GM23248 (cell line): ENCODE measurements at regions not wholly inside any gene's neighbourhood (a gene's known extent, or its start where the extent isn't known, plus 50 kb on each side); places are given as distances from the start of the nearest gene placed in this dataset.

Experiments used
- DNase-seq: peaks from one replicate; pipeline ENCODE4 v3.0.0-alpha.2; 2015
- H2AFZ ChIP-seq: fragments of 200-600 bp; sonication (generic); 2 replicates; pipeline ENCODE4 v1.6.1; 2016; ENCODE audit warnings: antibody characterized with exemption
- H3F3A ChIP-seq: fragments of 200-600 bp; sonication (generic); 2 replicates; pipeline ENCODE4 v1.6.1; 2016; ENCODE audit warnings: mild to moderate bottlenecking, antibody characterized with exemption, mixed run types; ENCODE audit not compliant: insufficient read depth
- H3K27ac ChIP-seq: fragments of 200-600 bp; sonication (generic); 2 replicates; pipeline ENCODE4 v1.5.1; 2016; ENCODE audit warnings: mild to moderate bottlenecking
- H3K27me3 ChIP-seq: fragments of 200-600 bp; sonication (generic); replicated peaks from 2 replicates; pipeline ENCODE4 v1.6.1; 2016; ENCODE audit warnings: mild to moderate bottlenecking; ENCODE audit not compliant: insufficient read depth
- H3K36me3 ChIP-seq: fragments of 200-600 bp; sonication (generic); 2 replicates; pipeline ENCODE4 v1.6.1; 2016; ENCODE audit warnings: low read depth, mild to moderate bottlenecking
- H3K4me1 ChIP-seq: fragments of 200-600 bp; sonication (generic); 2 replicates; pipeline ENCODE4 v1.6.1; 2016; ENCODE audit warnings: mild to moderate bottlenecking; ENCODE audit not compliant: insufficient read depth
- H3K4me2 ChIP-seq: fragments of 200-600 bp; sonication (generic); one replicate; pipeline ENCODE4 v1.6.1; 2016; ENCODE audit warnings: mild to moderate bottlenecking; ENCODE audit not compliant: unreplicated experiment
- H3K4me3 ChIP-seq: fragments of 200-600 bp; sonication (generic); 2 replicates; pipeline ENCODE4 v1.5.1; 2016; ENCODE audit warnings: mild to moderate bottlenecking
- H3K79me2 ChIP-seq: fragments of 200-600 bp; sonication (generic); 2 replicates; pipeline ENCODE4 v1.6.1; 2016; ENCODE audit warnings: mild to moderate bottlenecking; ENCODE audit not compliant: insufficient read depth
- H3K9ac ChIP-seq: fragments of 200-600 bp; sonication (generic); 2 replicates; pipeline ENCODE4 v1.6.1; 2016; ENCODE audit warnings: mild to moderate bottlenecking
- H3K9me2 ChIP-seq: fragments of 200-600 bp; sonication (generic); 2 replicates; pipeline ENCODE4 v1.6.1; 2016; ENCODE audit warnings: mixed run types, mild to moderate bottlenecking, moderate library complexity; ENCODE audit not compliant: insufficient read depth
- H3K9me3 ChIP-seq: fragments of 200-600 bp; sonication (generic); one replicate; pipeline ENCODE4 v1.6.1; 2017; ENCODE audit warnings: low read depth
- H4K20me1 ChIP-seq: fragments of 200-600 bp; sonication (generic); 2 replicates; pipeline ENCODE4 v1.6.0; 2016; ENCODE audit not compliant: insufficient read depth
- EZH2 ChIP-seq: fragments of 200-600 bp; sonication (generic); IDR thresholded peaks from 2 replicates; pipeline ENCODE4 v1.6.1; 2018; ENCODE audit warnings: antibody characterized with exemption, mild to moderate bottlenecking; ENCODE audit not compliant: insufficient read depth, poor library complexity, severe bottlenecking
- EZH2phosphoT487 ChIP-seq: fragments of 200-600 bp; sonication (generic); IDR thresholded peaks from 2 replicates; pipeline ENCODE4 v1.6.1; 2018; ENCODE audit warnings: antibody characterized with exemption, moderate library complexity, mild to moderate bottlenecking, low read depth; ENCODE audit not compliant: insufficient read depth
- WGBS, 2 experiments: methylation state at CpG; one replicate each; pipeline ENCODE4 v1.1.6; 2015 to 2017; ENCODE audit warnings: low lambda C conversion rate in 2 of 2, low coverage in 1 of 2; ENCODE audit errors: missing lambda C conversion rate in 2 of 2; 5-methylcytosine and 5-hydroxymethylcytosine counted together
- in situ Hi-C: fragments of 300-500 bp; cut with MboI; formaldehyde crosslinking; loops from 2 replicates; pipeline ENCODE4 v1.15.0; 2020

- in situ Hi-C loops: no loop called here
- TF ChIP-seq EZH2phosphoT487 (no peak), EZH2 (no peak)
These were observed 102.3 kb upstream of the CSF3R start for GRCh38 chr1:36584874-36585453.

GRCh38 chr1:36583980-36584782 lies 101.5 kb upstream of the CSF3R start:
- Histone ChIP-seq H3K4me1 (no peaks in the 10 kb centered on the region), H3K79me2 (no peaks in the 10 kb centered on the region), H4K20me1 (no peaks in the 10 kb centered on the region), H3K9ac (no peak overlapping the region), H3K27me3 (peaks cover 22% of the 10 kb centered on the region), H2AFZ (no peak overlapping the region), H3K9me3 (no peaks in the 10 kb centered on the region), H3K4me2 (no peak overlapping the region), H3K4me3 (no peak overlapping the region), H3K27ac (no peak overlapping the region), H3K9me2 (no peaks in the 10 kb centered on the region), H3K36me3 (no peaks in the 10 kb centered on the region), H3F3A (no peaks in the 10 kb centered on the region)
- 37 to 43% methylated on average over 17 to 21 of the region's 21 CpGs for WGBS, 2 experiments
- in situ Hi-C loops: no loop called here
- TF ChIP-seq EZH2: no peak
- TF ChIP-seq EZH2phosphoT487: no peak
- DNase-seq: no peak

More at GRCh38 chr1:36584874-36585453, 102.3 kb upstream of the CSF3R start:
- Histone ChIP-seq H3K27me3 (peaks cover 28% of the 10 kb centered on the region), H3K27ac (no peak overlapping the region), H3K4me2 (no peak overlapping the region), H3K36me3 (no peaks in the 10 kb centered on the region), H4K20me1 (no peaks in the 10 kb centered on the region), H3K9me3 (no peaks in the 10 kb centered on the region), H3K9ac (no peak overlapping the region), H3K4me3 (no peak overlapping the region), H3K4me1 (no peaks in the 10 kb centered on the region), H3K79me2 (no peaks in the 10 kb centered on the region), H3F3A (no peaks in the 10 kb centered on the region), H2AFZ (no peak overlapping the region), H3K9me2 (no peaks in the 10 kb centered on the region)
- DNase-seq: no peak
- 31 to 38% methylated on average over 6 of the region's 6 CpGs for whole genome bisulfite sequencing, 2 experiments

GRCh38 chr1:36583080-36583479 lies 100.4 kb upstream of the CSF3R start:
- Histone ChIP-seq H3K4me2 (no peak overlapping the region), H3K79me2 (no peaks in the 10 kb centered on the region), H2AFZ (no peak overlapping the region), H3K9me2 (no peaks in the 10 kb centered on the region), H3K36me3 (no peaks in the 10 kb centered on the region), H4K20me1 (no peaks in the 10 kb centered on the region), H3F3A (no peaks in the 10 kb centered on the region), H3K27me3 (peaks cover 19% of the 10 kb centered on the region), H3K4me3 (no peak overlapping the region), H3K27ac (no peak overlapping the region), H3K4me1 (no peaks in the 10 kb centered on the region), H3K9ac (no peak overlapping the region), H3K9me3 (no peaks in the 10 kb centered on the region)
- DNase-seq: no peak
- no peak for TF ChIP-seq EZH2
- no peak for TF ChIP-seq EZH2phosphoT487
- 39 to 40% methylated on average over 3 of the region's 3 CpGs for WGBS, 2 experiments
- in situ Hi-C loops: no loop called here

- Histone ChIP-seq H2AFZ (no peak overlapping the region), H3K36me3 (no peaks in the 10 kb centered on the region), H3K4me1 (no peaks in the 10 kb centered on the region), H3K27me3 (peaks cover 22% of the 10 kb centered on the region), H4K20me1 (no peaks in the 10 kb centered on the region), H3K4me2 (no peak overlapping the region), H3K79me2 (no peaks in the 10 kb centered on the region), H3K4me3 (no peak overlapping the region), H3K9ac (no peak overlapping the region), H3K9me3 (no peaks in the 10 kb centered on the region), H3F3A (no peaks in the 10 kb centered on the region), H3K9me2 (no peaks in the 10 kb centered on the region), H3K27ac (no peak overlapping the region)
- in situ Hi-C loops: no loop called here
- no peak for TF ChIP-seq EZH2phosphoT487
- TF ChIP-seq EZH2: no peak
- DNase-seq: no peak
- WGBS, 2 experiments: 39 to 48% methylated on average over 12 of the region's 12 CpGs
These were observed 99.5 kb upstream of the CSF3R start for GRCh38 chr1:36582066-36582755.
